K562 (cell line): ENCODE measurements at regions not wholly inside any gene's neighbourhood (a gene's known extent, or its start where the extent isn't known, plus 50 kb on each side); places are given as distances from the start of the nearest gene placed in this dataset.

Source experiments
- ATAC-seq: fragments of 200-7000 bp; cut with Tn5 transposase; 3 replicates; pipeline ENCODE4 v1.9.1; 2020; ENCODE audit warnings: moderate library complexity
- BruUV-seq: library from RNA; stranded (reverse); fragments of 400-500 nt; replicated peaks from 2 replicates; lab custom pipeline; 2021; lab: Mats Ljungman, UMichigan
- CTCF ChIA-PET: fragments of 300-600 bp; formaldehyde crosslinking; extraction: SDS; loops from one replicate; lab custom pipeline; 2021; ENCODE audit warnings: low intra/inter-chr PET ratio; lab: Yijun Ruan, JAX
- POLR2A ChIA-PET: fragments of 300-600, 350-650 bp; sonication (Branson Sonifier 250); formaldehyde crosslinking; extraction: SDS; loops from one replicate; lab custom pipeline; 2021; ENCODE audit warnings: antibody characterized with exemption, inconsistent platforms; lab: Yijun Ruan, JAX
- DNase-seq, 4 experiments: peaks; one replicate each; pipeline versions ENCODE4 v3.0.0 to v3.0.0-alpha.2; 2011 to 2018; ENCODE audit warnings: low spot score in 3 of 4, mixed read lengths in 3 of 4; ENCODE audit errors: extremely low read depth in 1 of 4
- FAIRE-seq: peaks from 2 replicates; lab custom pipeline; 2011; peaks lifted over from hg19 to GRCh38; lab: Jason Lieb, UNC
- H2AFZ ChIP-seq: 2 replicates; pipeline ENCODE4 v1.6.0; 2011; ENCODE audit warnings: low read depth, low read length, control low read depth, inconsistent platforms
- H3K27ac ChIP-seq: fragments of 200-600 bp; 3 replicates; pipeline ENCODE4 v1.8.0; 2011; ENCODE audit warnings: low read depth, mild to moderate bottlenecking, control low read depth, inconsistent platforms, low read length, moderate library complexity, mixed read lengths; ENCODE audit errors: extremely low read depth
- H3K27me3 ChIP-seq, 2 experiments: fragments of 300-600 bp in 1 of 2; 2 replicates in 1 of 2; 3 replicates in 1 of 2; pipeline versions ENCODE4 v1.6.0 to v1.8.0; 2011; ENCODE audit warnings: inconsistent platforms in 2 of 2, low read length in 2 of 2, mild to moderate bottlenecking in 1 of 2, mixed read lengths in 1 of 2, moderate library complexity in 1 of 2; ENCODE audit not compliant: control insufficient read depth in 2 of 2, insufficient read depth in 2 of 2
- H3K36me3 ChIP-seq: fragments of 300-600 bp; 3 replicates; pipeline ENCODE4 v1.8.0; 2011; ENCODE audit warnings: mild to moderate bottlenecking, low read length, inconsistent platforms; ENCODE audit not compliant: control insufficient read depth, insufficient read depth
- H3K4me1 ChIP-seq, 2 experiments: fragments of 200-600 bp in 1 of 2; replicated peaks in 1 of 2; 2 replicates in 1 of 2; 3 replicates in 1 of 2; pipeline versions ENCODE4 v1.5.1 to v1.8.0; 2011; ENCODE audit warnings: inconsistent platforms in 2 of 2, low read length in 2 of 2, mild to moderate bottlenecking in 1 of 2, mixed read lengths in 1 of 2, moderate library complexity in 1 of 2; ENCODE audit not compliant: control insufficient read depth in 2 of 2, insufficient read depth in 2 of 2
- H3K4me2 ChIP-seq: 2 replicates; pipeline ENCODE4 v1.6.1; 2011; ENCODE audit warnings: low read length, control low read depth, inconsistent platforms, mixed read lengths; ENCODE audit not compliant: insufficient read depth
- H3K4me3 ChIP-seq: fragments of 200-600 bp; sonication (generic), shearing (Covaris generic); 2 replicates; pipeline ENCODE4 v1.5.1; 2016; ENCODE audit warnings: control low read depth, inconsistent platforms
- H3K79me2 ChIP-seq: fragments of 200-600 bp; 3 replicates; pipeline ENCODE4 v1.8.0; 2011; ENCODE audit warnings: low read length, inconsistent platforms; ENCODE audit not compliant: control insufficient read depth, insufficient read depth
- H3K9ac ChIP-seq, 2 experiments: 2 replicates each; pipeline versions ENCODE4 v1.6.0 to v1.6.1; 2011; ENCODE audit warnings: low read depth in 2 of 2, low read length in 2 of 2, control low read depth in 1 of 2, inconsistent platforms in 1 of 2, mild to moderate bottlenecking in 1 of 2, mixed read lengths in 1 of 2; ENCODE audit not compliant: insufficient read depth in 1 of 2
- H3K9me1 ChIP-seq: one replicate; pipeline ENCODE4 v1.6.0; 2011; ENCODE audit warnings: inconsistent platforms, mild to moderate bottlenecking, low read length, moderate library complexity; ENCODE audit not compliant: control insufficient read depth, insufficient read depth
- H3K9me3 ChIP-seq: replicated peaks from 2 replicates; pipeline ENCODE4 v1.5.1; 2011; ENCODE audit warnings: low read depth, low read length, inconsistent platforms; ENCODE audit not compliant: control insufficient read depth, insufficient read depth
- H4K20me1 ChIP-seq: replicated peaks from 2 replicates; pipeline ENCODE4 v1.6.1; 2011; ENCODE audit warnings: low read length, inconsistent platforms, mixed read lengths; ENCODE audit not compliant: control insufficient read depth, insufficient read depth
- ETV1 ChIP-seq: fragments of 450-650 bp; conservative IDR thresholded peaks from 2 replicates; pipeline ENCODE4 v1.6.1; 2016; ENCODE audit warnings: missing genetic modification characterization, control low read depth, low read depth, missing compliant biosample characterization
- HSF4 ChIP-seq: fragments of 250-450 bp; sonication (Bioruptor Pico); IDR thresholded peaks from 2 replicates; pipeline ENCODE4 v2.1.2; 2022; ENCODE audit warnings: mild to moderate bottlenecking, moderate library complexity, borderline replicate concordance
- KDM4B ChIP-seq, 2 experiments: fragments of 450-650 bp in 1 of 2; sonication (generic) in 1 of 2; IDR thresholded peaks; 2 replicates each; pipeline ENCODE4 v1.6.1; 2016 to 2017; ENCODE audit warnings: borderline replicate concordance in 2 of 2, antibody characterized with exemption in 1 of 2, low read depth in 1 of 2, mild to moderate bottlenecking in 1 of 2
- POLR2A ChIP-seq: fragments of 450-650 bp; conservative IDR thresholded peaks from 2 replicates; pipeline ENCODE4 v1.6.1; 2016
- RNF2 ChIP-seq: sonication (generic); IDR thresholded peaks from 2 replicates; pipeline ENCODE4 v1.6.1; 2016
- STAT5B ChIP-seq: fragments of 250-450 bp; sonication (Bioruptor Pico); IDR thresholded peaks from 2 replicates; pipeline ENCODE4 v1.8.0; 2021; ENCODE audit warnings: mild to moderate bottlenecking, inconsistent platforms
- YBX1 ChIP-seq: fragments of 450-650 bp; IDR thresholded peaks from 2 replicates; pipeline ENCODE4 v1.7.1; 2016; ENCODE audit warnings: mild to moderate bottlenecking
- ZNF143 ChIP-seq: sonication (generic); formaldehyde crosslinking; IDR thresholded peaks from 2 replicates; pipeline ENCODE4 v1.9.0; 2022; ENCODE audit warnings: mild to moderate bottlenecking, missing genetic modification reagents
- ZNF584 ChIP-seq: fragments of 200-800 bp; sonication (Bioruptor generic); IDR thresholded peaks from 2 replicates; pipeline ENCODE4 v1.6.1; 2016; ENCODE audit warnings: low read depth, mild to moderate bottlenecking, missing genetic modification characterization, missing compliant biosample characterization
- in situ Hi-C: fragments of 300-500 bp; cut with MboI; formaldehyde crosslinking; loops from 4 replicates; pipeline ENCODE4 v1.15.0; 2018; ENCODE audit warnings: inconsistent platforms, mixed read lengths
- intact Hi-C: fragments of 100-400 bp; cut with micrococcal nuclease; formaldehyde crosslinking; loops from 2 replicates; pipeline ENCODE4 v1.14.2; 2022
- TF ChIP-seq, protein P1 (sequence below), 2 experiments: IDR thresholded peaks; 2 replicates each; pipeline ENCODE4 v1.6.1; 2011; ENCODE audit warnings: borderline replicate concordance in 1 of 2, control low read depth in 1 of 2, low read depth in 1 of 2, low read length in 1 of 2, mild to moderate bottlenecking in 1 of 2, mixed read lengths in 1 of 2, moderate library complexity in 1 of 2; ENCODE audit not compliant: insufficient read depth in 1 of 2, insufficient read length in 1 of 2, poor library complexity in 1 of 2, severe bottlenecking in 1 of 2; ENCODE audit errors: extremely low read depth in 1 of 2
- TF ChIP-seq, protein P2 (sequence below): IDR thresholded peaks from 2 replicates; pipeline ENCODE4 v1.6.1; 2011; ENCODE audit warnings: borderline replicate concordance, low read depth, mild to moderate bottlenecking, moderate library complexity, low read length; ENCODE audit not compliant: insufficient read depth, poor library complexity, severe bottlenecking
- TF ChIP-seq, protein P3 (sequence below): sonication (generic); formaldehyde crosslinking; IDR thresholded peaks from 2 replicates; pipeline ENCODE4 v1.8.1; 2023; ENCODE audit warnings: mild to moderate bottlenecking, missing genetic modification reagents

DNA sequence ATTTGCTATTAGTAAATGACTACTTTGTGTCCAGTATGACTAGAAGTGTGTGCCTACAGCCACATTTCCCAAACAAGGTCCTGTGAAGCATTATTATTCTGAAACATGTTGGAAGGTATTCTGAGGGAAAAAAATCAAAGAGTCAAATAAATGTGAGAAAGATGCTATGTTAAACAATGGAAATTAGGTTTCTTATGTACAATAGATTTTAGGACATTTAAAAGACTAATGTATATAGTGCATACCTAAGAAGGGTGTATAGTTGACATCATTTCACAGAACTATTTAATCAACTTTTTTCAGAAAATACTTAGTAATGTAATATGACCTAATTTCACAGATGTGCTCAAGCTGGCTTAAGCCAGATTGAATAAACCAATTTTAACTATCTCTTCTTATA, 582.5 kb downstream of the USP25 start:
- H2AFZ ChIP-seq: no peak overlapping the region
- H3K27ac ChIP-seq: no peak overlapping the region
- no peak for DNase-seq
- in situ Hi-C loops (no loop called here), intact Hi-C loops (no loop called here)
- ATAC-seq: no peak
- no peaks in the 10 kb centered on the region for H3K4me1 ChIP-seq
- POLR2A ChIA-PET: no interaction called here
- CTCF ChIA-PET: no interaction called here
- no peaks in the 10 kb centered on the region for H3K79me2 ChIP-seq
- BruUV-seq: no TSS peak
- no peaks in the 10 kb centered on the region for H4K20me1 ChIP-seq
- H3K9ac ChIP-seq: no peak overlapping the region
- H3K27me3 ChIP-seq: no peaks in the 10 kb centered on the region
- no peak overlapping the region for H3K4me3 ChIP-seq
- no peak overlapping the region for H3K4me2 ChIP-seq
- FAIRE-seq: no peak
- no peaks in the 10 kb centered on the region for H3K9me3 ChIP-seq
- no peaks in the 10 kb centered on the region for H3K9me1 ChIP-seq
- H3K36me3 ChIP-seq: no peaks in the 10 kb centered on the region
- TF ChIP-seq, protein P1, sequence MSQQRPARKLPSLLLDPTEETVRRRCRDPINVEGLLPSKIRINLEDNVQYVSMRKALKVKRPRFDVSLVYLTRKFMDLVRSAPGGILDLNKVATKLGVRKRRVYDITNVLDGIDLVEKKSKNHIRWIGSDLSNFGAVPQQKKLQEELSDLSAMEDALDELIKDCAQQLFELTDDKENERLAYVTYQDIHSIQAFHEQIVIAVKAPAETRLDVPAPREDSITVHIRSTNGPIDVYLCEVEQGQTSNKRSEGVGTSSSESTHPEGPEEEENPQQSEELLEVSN (IDR thresholded peaks at IDR 0.05; ENCODE audit: borderline replicate concordance in 1 of 2, extremely low read depth in 1 of 2, insufficient read depth in 1 of 2, insufficient read length in 1 of 2, low read depth in 1 of 2, low read length in 1 of 2, poor library complexity in 1 of 2, severe bottlenecking in 1 of 2): no peak
- TF ChIP-seq ZNF584 (CRISPR knock-in tag) (no peak), ZNF143 (CRISPR knock-in tag) (no peak), HSF4 (no peak), STAT5B (no peak), POLR2A (no peak), RNF2 (no peak), ETV1 (tag) (no peak), YBX1 (no peak), KDM4B (IDR thresholded peaks at IDR 0.05; ENCODE audit: borderline replicate concordance in 2 of 2, low read depth in 1 of 2) (no peak)
- TF ChIP-seq, protein P2, sequence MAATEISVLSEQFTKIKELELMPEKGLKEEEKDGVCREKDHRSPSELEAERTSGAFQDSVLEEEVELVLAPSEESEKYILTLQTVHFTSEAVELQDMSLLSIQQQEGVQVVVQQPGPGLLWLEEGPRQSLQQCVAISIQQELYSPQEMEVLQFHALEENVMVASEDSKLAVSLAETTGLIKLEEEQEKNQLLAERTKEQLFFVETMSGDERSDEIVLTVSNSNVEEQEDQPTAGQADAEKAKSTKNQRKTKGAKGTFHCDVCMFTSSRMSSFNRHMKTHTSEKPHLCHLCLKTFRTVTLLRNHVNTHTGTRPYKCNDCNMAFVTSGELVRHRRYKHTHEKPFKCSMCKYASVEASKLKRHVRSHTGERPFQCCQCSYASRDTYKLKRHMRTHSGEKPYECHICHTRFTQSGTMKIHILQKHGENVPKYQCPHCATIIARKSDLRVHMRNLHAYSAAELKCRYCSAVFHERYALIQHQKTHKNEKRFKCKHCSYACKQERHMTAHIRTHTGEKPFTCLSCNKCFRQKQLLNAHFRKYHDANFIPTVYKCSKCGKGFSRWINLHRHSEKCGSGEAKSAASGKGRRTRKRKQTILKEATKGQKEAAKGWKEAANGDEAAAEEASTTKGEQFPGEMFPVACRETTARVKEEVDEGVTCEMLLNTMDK: no peak
- TF ChIP-seq, protein P3, sequence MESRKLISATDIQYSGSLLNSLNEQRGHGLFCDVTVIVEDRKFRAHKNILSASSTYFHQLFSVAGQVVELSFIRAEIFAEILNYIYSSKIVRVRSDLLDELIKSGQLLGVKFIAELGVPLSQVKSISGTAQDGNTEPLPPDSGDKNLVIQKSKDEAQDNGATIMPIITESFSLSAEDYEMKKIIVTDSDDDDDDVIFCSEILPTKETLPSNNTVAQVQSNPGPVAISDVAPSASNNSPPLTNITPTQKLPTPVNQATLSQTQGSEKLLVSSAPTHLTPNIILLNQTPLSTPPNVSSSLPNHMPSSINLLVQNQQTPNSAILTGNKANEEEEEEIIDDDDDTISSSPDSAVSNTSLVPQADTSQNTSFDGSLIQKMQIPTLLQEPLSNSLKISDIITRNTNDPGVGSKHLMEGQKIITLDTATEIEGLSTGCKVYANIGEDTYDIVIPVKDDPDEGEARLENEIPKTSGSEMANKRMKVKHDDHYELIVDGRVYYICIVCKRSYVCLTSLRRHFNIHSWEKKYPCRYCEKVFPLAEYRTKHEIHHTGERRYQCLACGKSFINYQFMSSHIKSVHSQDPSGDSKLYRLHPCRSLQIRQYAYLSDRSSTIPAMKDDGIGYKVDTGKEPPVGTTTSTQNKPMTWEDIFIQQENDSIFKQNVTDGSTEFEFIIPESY: no peak
